BLaER1 (cell line): ENCODE measurements at regions not wholly inside any gene's neighbourhood (a gene's known extent, or its start where the extent isn't known, plus 50 kb on each side); places are given as distances from the start of the nearest gene placed in this dataset.

Experiments used
- H3K27ac ChIP-seq: shearing (Covaris generic); formaldehyde crosslinking; 2 replicates; pipeline ENCODE4 v1.8.1; 2022
- H3K27me3 ChIP-seq: shearing (Covaris generic); formaldehyde crosslinking; 2 replicates; pipeline ENCODE4 v1.8.1; 2022
- H3K36me3 ChIP-seq: shearing (Covaris generic); formaldehyde crosslinking; 2 replicates; pipeline ENCODE4 v1.8.1; 2022
- H3K4me1 ChIP-seq: shearing (Covaris generic); formaldehyde crosslinking; 2 replicates; pipeline ENCODE4 v1.8.1; 2022
- H3K4me2 ChIP-seq: shearing (Covaris generic); formaldehyde crosslinking; 2 replicates; pipeline ENCODE4 v1.8.1; 2022
- H3K4me3 ChIP-seq: shearing (Covaris generic); formaldehyde crosslinking; 2 replicates; pipeline ENCODE4 v1.8.1; 2022
- H3K9ac ChIP-seq: shearing (Covaris generic); formaldehyde crosslinking; 2 replicates; pipeline ENCODE4 v1.8.1; 2022
- H3K9me3 ChIP-seq: shearing (Covaris generic); formaldehyde crosslinking; 2 replicates; pipeline ENCODE4 v1.8.1; 2022
- H4K20me1 ChIP-seq: shearing (Covaris generic); formaldehyde crosslinking; 2 replicates; pipeline ENCODE4 v1.8.1; 2022
- Cebpa-rat ChIP-seq: shearing (Covaris generic); IDR thresholded peaks from 2 replicates; pipeline ENCODE4 v1.8.1; 2022

GRCh38 chr7:49397750-49398149 lies 375.7 kb upstream of the VWC2 start:
- no peak for TF ChIP-seq Cebpa-rat
- Histone ChIP-seq H3K9me3 (no peaks in the 10 kb centered on the region), H3K36me3 (no peaks in the 10 kb centered on the region), H4K20me1 (no peaks in the 10 kb centered on the region), H3K9ac (no peak overlapping the region), H3K27ac (no peak overlapping the region), H3K4me1 (no peaks in the 10 kb centered on the region), H3K27me3 (no peaks in the 10 kb centered on the region), H3K4me2 (no peak overlapping the region), H3K4me3 (no peak overlapping the region)

GRCh38 chr7:49398236-49398635 lies 375.2 kb upstream of the VWC2 start:
- H3K4me1 ChIP-seq = no peaks in the 10 kb centered on the region
- H3K27me3 ChIP-seq = no peaks in the 10 kb centered on the region
- no peak overlapping the region for H3K27ac ChIP-seq
- H3K9ac ChIP-seq = no peak overlapping the region
- H4K20me1 ChIP-seq = no peaks in the 10 kb centered on the region
- no peak overlapping the region for H3K4me2 ChIP-seq
- no peaks in the 10 kb centered on the region for H3K36me3 ChIP-seq
- no peak for TF ChIP-seq Cebpa-rat
- H3K4me3 ChIP-seq = no peak overlapping the region
- no peaks in the 10 kb centered on the region for H3K9me3 ChIP-seq

GRCh38 chr7:49398746-49399145 lies 374.7 kb upstream of the VWC2 start:
- no peaks in the 10 kb centered on the region for H3K27me3 ChIP-seq
- no peaks in the 10 kb centered on the region for H3K36me3 ChIP-seq
- H3K27ac ChIP-seq = no peak overlapping the region
- no peak overlapping the region for H3K9ac ChIP-seq
- H4K20me1 ChIP-seq = no peaks in the 10 kb centered on the region
- no peak overlapping the region for H3K4me3 ChIP-seq
- H3K4me2 ChIP-seq = no peak overlapping the region
- H3K9me3 ChIP-seq = no peaks in the 10 kb centered on the region
- no peak for TF ChIP-seq Cebpa-rat
- H3K4me1 ChIP-seq = no peaks in the 10 kb centered on the region

- Histone ChIP-seq H3K4me3 (no peak overlapping the region), H3K4me2 (no peak overlapping the region), H3K9me3 (no peaks in the 10 kb centered on the region), H3K27ac (no peak overlapping the region), H3K36me3 (no peaks in the 10 kb centered on the region), H4K20me1 (no peaks in the 10 kb centered on the region), H3K27me3 (no peaks in the 10 kb centered on the region), H3K9ac (no peak overlapping the region), H3K4me1 (no peaks in the 10 kb centered on the region)
- no peak for TF ChIP-seq Cebpa-rat
Measured at GRCh38 chr7:49400891-49401550, 372.4 kb upstream of the VWC2 start.

- TF ChIP-seq Cebpa-rat = no peak
- H4K20me1 ChIP-seq = no peaks in the 10 kb centered on the region
- no peak overlapping the region for H3K9ac ChIP-seq
- H3K4me3 ChIP-seq = no peak overlapping the region
- H3K4me1 ChIP-seq = no peaks in the 10 kb centered on the region
- H3K4me2 ChIP-seq = no peak overlapping the region
- no peaks in the 10 kb centered on the region for H3K27me3 ChIP-seq
- H3K36me3 ChIP-seq = no peaks in the 10 kb centered on the region
- no peak overlapping the region for H3K27ac ChIP-seq
- H3K9me3 ChIP-seq = no peaks in the 10 kb centered on the region
Measured at GRCh38 chr7:49403844-49404243, 369.6 kb upstream of the VWC2 start.

- Histone ChIP-seq H3K4me1 (no peaks in the 10 kb centered on the region), H3K9me3 (no peaks in the 10 kb centered on the region), H3K36me3 (no peaks in the 10 kb centered on the region), H3K9ac (no peak overlapping the region), H3K27ac (no peak overlapping the region), H3K27me3 (no peaks in the 10 kb centered on the region), H3K4me2 (no peak overlapping the region), H4K20me1 (no peaks in the 10 kb centered on the region), H3K4me3 (no peak overlapping the region)
- no peak for TF ChIP-seq Cebpa-rat
Measured at GRCh38 chr7:49407205-49407604, 366.2 kb upstream of the VWC2 start.

- no peak overlapping the region for H3K4me3 ChIP-seq
- no peaks in the 10 kb centered on the region for H3K4me1 ChIP-seq
- no peak overlapping the region for H3K27ac ChIP-seq
- no peak overlapping the region for H3K9ac ChIP-seq
- no peaks in the 10 kb centered on the region for H3K9me3 ChIP-seq
- H3K27me3 ChIP-seq = no peaks in the 10 kb centered on the region
- H3K36me3 ChIP-seq = no peaks in the 10 kb centered on the region
- no peak for TF ChIP-seq Cebpa-rat
- H3K4me2 ChIP-seq = no peak overlapping the region
- no peaks in the 10 kb centered on the region for H4K20me1 ChIP-seq
Measured at GRCh38 chr7:49417034-49417433, 356.4 kb upstream of the VWC2 start.

GRCh38 chr7:49418963-49419362 lies 354.5 kb upstream of the VWC2 start:
- no peak overlapping the region for H3K9ac ChIP-seq
- H3K27ac ChIP-seq = no peak overlapping the region
- no peaks in the 10 kb centered on the region for H3K4me1 ChIP-seq
- H3K4me2 ChIP-seq = no peak overlapping the region
- H3K9me3 ChIP-seq = no peaks in the 10 kb centered on the region
- no peaks in the 10 kb centered on the region for H3K36me3 ChIP-seq
- TF ChIP-seq Cebpa-rat = no peak
- no peaks in the 10 kb centered on the region for H4K20me1 ChIP-seq
- H3K27me3 ChIP-seq = no peaks in the 10 kb centered on the region
- H3K4me3 ChIP-seq = no peak overlapping the region

GRCh38 chr7:49422564-49422963 lies 350.9 kb upstream of the VWC2 start:
- no peak overlapping the region for H3K27ac ChIP-seq
- no peak overlapping the region for H3K4me2 ChIP-seq
- no peaks in the 10 kb centered on the region for H3K9me3 ChIP-seq
- H3K4me1 ChIP-seq = no peaks in the 10 kb centered on the region
- no peak for TF ChIP-seq Cebpa-rat
- no peaks in the 10 kb centered on the region for H3K27me3 ChIP-seq
- no peak overlapping the region for H3K4me3 ChIP-seq
- no peaks in the 10 kb centered on the region for H4K20me1 ChIP-seq
- H3K9ac ChIP-seq = no peak overlapping the region
- H3K36me3 ChIP-seq = no peaks in the 10 kb centered on the region

GRCh38 chr7:49424109-49424508 lies 349.3 kb upstream of the VWC2 start:
- Histone ChIP-seq H3K27ac (no peak overlapping the region), H3K36me3 (no peaks in the 10 kb centered on the region), H3K4me2 (no peak overlapping the region), H3K9ac (no peak overlapping the region), H3K27me3 (no peaks in the 10 kb centered on the region), H3K4me1 (no peaks in the 10 kb centered on the region), H3K4me3 (no peak overlapping the region), H4K20me1 (no peaks in the 10 kb centered on the region), H3K9me3 (no peaks in the 10 kb centered on the region)
- no peak for TF ChIP-seq Cebpa-rat

GRCh38 chr7:49425277-49425818 lies 348.1 kb upstream of the VWC2 start:
- H3K27me3 ChIP-seq = no peaks in the 10 kb centered on the region
- H3K9ac ChIP-seq = no peak overlapping the region
- H3K27ac ChIP-seq = no peak overlapping the region
- H3K4me3 ChIP-seq = no peak overlapping the region
- no peaks in the 10 kb centered on the region for H3K4me1 ChIP-seq
- no peak for TF ChIP-seq Cebpa-rat
- no peaks in the 10 kb centered on the region for H4K20me1 ChIP-seq
- H3K9me3 ChIP-seq = no peaks in the 10 kb centered on the region
- no peak overlapping the region for H3K4me2 ChIP-seq
- H3K36me3 ChIP-seq = no peaks in the 10 kb centered on the region
